ENCODE measurements at regions not wholly inside any gene's neighbourhood (a gene's known extent, or its start where the extent isn't known, plus 50 kb on each side); places are given as distances from the start of the nearest gene placed in this dataset.

DNA sequence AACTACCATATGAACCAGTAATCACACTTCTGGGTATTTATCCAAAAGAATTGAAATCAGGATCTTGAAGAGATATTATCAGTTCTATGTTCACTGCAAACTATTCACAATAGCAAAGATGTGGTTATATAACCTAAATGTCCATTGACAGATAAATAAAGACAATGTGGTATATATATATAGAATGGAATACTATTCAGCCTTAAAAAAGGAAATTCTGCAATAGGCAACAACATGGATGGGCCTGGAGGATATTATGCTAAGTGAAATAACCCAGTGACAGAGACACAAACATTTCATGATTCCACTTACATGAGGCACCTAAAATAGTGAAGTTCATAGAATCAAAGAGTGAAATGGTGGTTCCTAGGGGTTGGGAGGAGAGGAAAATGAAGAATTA is 90.6 kb upstream of the CDK1 start:
- Histone ChIP-seq H3K4me1 (no peaks in the 10 kb centered on the region), H3K27me3 (no peaks in the 10 kb centered on the region), H3K27ac (no peak overlapping the region), H3K36me3 (no peaks in the 10 kb centered on the region), H3K4me3 (replicated peaks in 1 of 3) (no peak overlapping the region), H3K9me3 (no peaks in the 10 kb centered on the region)
- intact Hi-C loops (cut with DNase I): no loop called here
- DNase-seq: no peak
- no peak for TF ChIP-seq POLR2A (IDR thresholded peaks at IDR 0.05)
- TF ChIP-seq, protein P1, sequence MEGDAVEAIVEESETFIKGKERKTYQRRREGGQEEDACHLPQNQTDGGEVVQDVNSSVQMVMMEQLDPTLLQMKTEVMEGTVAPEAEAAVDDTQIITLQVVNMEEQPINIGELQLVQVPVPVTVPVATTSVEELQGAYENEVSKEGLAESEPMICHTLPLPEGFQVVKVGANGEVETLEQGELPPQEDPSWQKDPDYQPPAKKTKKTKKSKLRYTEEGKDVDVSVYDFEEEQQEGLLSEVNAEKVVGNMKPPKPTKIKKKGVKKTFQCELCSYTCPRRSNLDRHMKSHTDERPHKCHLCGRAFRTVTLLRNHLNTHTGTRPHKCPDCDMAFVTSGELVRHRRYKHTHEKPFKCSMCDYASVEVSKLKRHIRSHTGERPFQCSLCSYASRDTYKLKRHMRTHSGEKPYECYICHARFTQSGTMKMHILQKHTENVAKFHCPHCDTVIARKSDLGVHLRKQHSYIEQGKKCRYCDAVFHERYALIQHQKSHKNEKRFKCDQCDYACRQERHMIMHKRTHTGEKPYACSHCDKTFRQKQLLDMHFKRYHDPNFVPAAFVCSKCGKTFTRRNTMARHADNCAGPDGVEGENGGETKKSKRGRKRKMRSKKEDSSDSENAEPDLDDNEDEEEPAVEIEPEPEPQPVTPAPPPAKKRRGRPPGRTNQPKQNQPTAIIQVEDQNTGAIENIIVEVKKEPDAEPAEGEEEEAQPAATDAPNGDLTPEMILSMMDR (IDR thresholded peaks at IDR 0.05): no peak

DNA sequence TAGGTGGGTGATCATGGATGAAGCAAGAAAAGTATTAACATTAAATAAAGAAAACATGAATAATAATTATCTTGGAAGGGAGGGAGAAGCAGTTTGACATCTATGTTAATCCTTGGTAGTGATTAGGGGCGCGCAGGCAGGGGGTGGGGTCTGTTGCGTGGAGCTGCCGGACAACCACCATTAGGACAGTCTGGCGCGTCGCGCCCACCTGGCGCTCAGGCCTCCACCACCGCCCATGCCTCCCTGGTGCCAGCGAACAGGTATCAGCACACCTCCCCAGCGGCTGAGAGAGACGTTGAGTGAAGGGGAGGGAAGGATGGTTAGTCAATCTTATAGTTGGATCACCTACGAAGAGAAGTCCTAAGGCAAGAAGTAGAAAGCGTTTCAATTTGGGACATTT is 94.2 kb upstream of the CDK1 start:
- intact Hi-C loops (cut with DNase I): no loop called here
- no peaks in the 10 kb centered on the region for H3K36me3 ChIP-seq
- TF ChIP-seq, protein P1 (IDR thresholded peaks at IDR 0.05): no peak
- no peak for TF ChIP-seq POLR2A (IDR thresholded peaks at IDR 0.05)
- H3K4me3 ChIP-seq (replicated peaks in 1 of 3): no peak overlapping the region
- H3K27me3 ChIP-seq: no peaks in the 10 kb centered on the region
- peaks cover 0 to 2% of the 10 kb centered on the region in 2 donors for H3K4me1 ChIP-seq
- no peaks in the 10 kb centered on the region for H3K9me3 ChIP-seq
- WGBS, 2 donors: 91 to 93% methylated on average over 15 of the region's 15 CpGs
- H3K27ac ChIP-seq: no peak overlapping the region
- DNase-seq: no peak

DNA sequence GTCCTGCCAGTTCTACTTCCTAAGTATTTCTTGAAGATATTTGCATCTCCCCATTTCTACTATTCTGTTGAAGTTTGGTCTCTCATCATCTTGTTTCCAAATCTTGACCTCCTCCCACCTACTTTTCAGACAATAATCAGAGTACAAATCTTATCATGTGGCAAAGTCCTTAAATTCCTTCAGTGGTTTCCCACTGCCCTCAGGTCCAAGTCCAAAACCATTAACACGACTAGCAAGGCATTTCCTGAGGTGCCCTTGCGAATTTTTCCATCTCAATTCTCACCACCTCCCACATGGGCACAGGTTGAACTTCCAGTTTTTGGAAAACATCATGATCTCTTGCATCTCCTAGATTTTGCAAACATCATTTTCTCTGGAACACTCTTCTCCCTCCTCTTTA is 97.2 kb upstream of the CDK1 start:
- no peak for DNase-seq
- H3K36me3 ChIP-seq: no peaks in the 10 kb centered on the region
- WGBS, 2 donors: 86 to 91% methylated on average over 2 of the region's 2 CpGs
- peaks cover 12 to 17% of the 10 kb centered on the region in 2 donors for H3K4me1 ChIP-seq
- no peaks in the 10 kb centered on the region for H3K9me3 ChIP-seq
- no peaks in the 10 kb centered on the region for H3K27me3 ChIP-seq
- TF ChIP-seq POLR2A (IDR thresholded peaks at IDR 0.05): no peak
- TF ChIP-seq, protein P1 (IDR thresholded peaks at IDR 0.05): no peak
- no peak overlapping the region for H3K4me3 ChIP-seq (replicated peaks in 1 of 3)
- intact Hi-C loops (cut with DNase I): no loop called here
- no peak overlapping the region for H3K27ac ChIP-seq

GRCh38 chr10:60679388-60679990 is 98.8 kb upstream of the CDK1 start:
- peak; percentile 14 to 58 for DNase-seq
- Histone ChIP-seq H3K4me3 (replicated peaks in 1 of 3) (no peak overlapping the region), H3K9me3 (no peaks in the 10 kb centered on the region), H3K27me3 (no peaks in the 10 kb centered on the region), H3K36me3 (no peaks in the 10 kb centered on the region), H3K27ac (no peak overlapping the region), H3K4me1 (peaks cover 12 to 17% of the 10 kb centered on the region in 2 donors)
- TF ChIP-seq, protein P1 (IDR thresholded peaks at IDR 0.05): no peak
- no peak for TF ChIP-seq POLR2A (IDR thresholded peaks at IDR 0.05)
- intact Hi-C loops (cut with DNase I): no loop called here
- WGBS, 2 donors: 36 to 39% methylated on average over 10 of the region's 10 CpGs

DNA sequence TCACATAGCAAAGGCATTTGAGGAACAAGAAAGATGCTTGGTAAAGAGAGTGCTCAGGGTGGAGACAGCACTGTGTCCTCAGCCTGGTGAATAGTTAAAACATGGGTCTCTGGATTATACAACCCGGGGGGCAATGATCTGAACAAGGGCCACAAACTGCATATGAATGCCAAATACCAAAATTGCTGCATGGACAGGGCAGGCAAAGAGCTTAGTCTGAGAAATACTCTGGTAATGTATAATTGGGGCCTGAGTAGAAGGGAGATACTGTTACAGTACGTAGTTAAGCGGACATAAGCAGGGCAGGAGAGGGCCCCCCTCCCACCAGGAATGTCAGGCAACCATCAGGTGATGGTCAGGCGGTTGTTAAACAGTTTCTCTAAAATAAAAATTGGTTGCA is 99.3 kb upstream of the CDK1 start:
- Histone ChIP-seq H3K36me3 (no peaks in the 10 kb centered on the region), H3K9me3 (no peaks in the 10 kb centered on the region), H3K4me3 (replicated peaks in 1 of 3) (no peak overlapping the region), H3K4me1 (peaks cover 12 to 17% of the 10 kb centered on the region in 2 donors), H3K27ac (no peak overlapping the region), H3K27me3 (no peaks in the 10 kb centered on the region)
- TF ChIP-seq, protein P1 (IDR thresholded peaks at IDR 0.05): no peak
- no peak for TF ChIP-seq POLR2A (IDR thresholded peaks at IDR 0.05)
- no peak for DNase-seq
- intact Hi-C loops (cut with DNase I): no loop called here
- WGBS, 2 donors: 88 to 93% methylated on average over 4 of the region's 4 CpGs
